T-cell (primary cell): ENCODE measurements at regions not wholly inside any gene's neighbourhood (a gene's known extent, or its start where the extent isn't known, plus 50 kb on each side); places are given as distances from the start of the nearest gene placed in this dataset.

ENCODE experiments used
- ATAC-seq, 4 experiments: fragments of 200-7000 bp in 3 of 4; fragments of 150-1000 bp in 1 of 4; cut with Tn5 transposase; replicated peaks in 1 of 4; 1 replicate in 3 of 4; 2 replicates in 1 of 4; pipeline ENCODE4 v1.10.0; 2021; ENCODE audit warnings: moderate library complexity in 3 of 4, mild to moderate bottlenecking in 2 of 4, moderate number of reproducible peaks in 1 of 4
- CTCF ChIA-PET, 2 donors: fragments of 300-600 bp; sonication (Branson Sonifier 250); formaldehyde crosslinking; loops; one replicate each; lab custom pipeline; 2022; ENCODE audit warnings: antibody characterized with exemption in 2 of 2; lab: Charles Lee
- POLR2A ChIA-PET, 2 donors: fragments of 300-600 bp; sonication (Branson Sonifier 250); formaldehyde crosslinking; loops; one replicate each; lab custom pipeline; 2022; ENCODE audit warnings: antibody characterized with exemption in 2 of 2; lab: Charles Lee
- DNase-seq, 35 experiments: peaks; one replicate each; pipeline versions ENCODE4 v3.0.0 to v3.0.0-alpha.2; 2013 to 2023
- H3K27ac ChIP-seq: one replicate; pipeline ENCODE4 v1.5.1; 2013; ENCODE audit warnings: low read length
- H3K27me3 ChIP-seq, 2 experiments: replicated peaks in 1 of 2; 1 replicate in 1 of 2; 2 replicates in 1 of 2; pipeline versions ENCODE4 v1.6.1 to v1.7.0; 2013; ENCODE audit warnings: low read length in 1 of 2, mixed read lengths in 1 of 2; ENCODE audit not compliant: control insufficient read depth in 2 of 2, insufficient read depth in 2 of 2; ENCODE audit errors: extremely low read depth in 1 of 2
- H3K36me3 ChIP-seq, 2 donors: 1 replicate in 1 of 2; 2 replicates in 1 of 2; pipeline versions ENCODE4 v1.6.1 to v1.7.0; 2013; ENCODE audit warnings: low read length in 1 of 2; ENCODE audit not compliant: control insufficient read depth in 2 of 2, insufficient read depth in 1 of 2; ENCODE audit errors: extremely low read depth in 1 of 2
- H3K4me1 ChIP-seq, 2 experiments: 1 replicate in 1 of 2; 2 replicates in 1 of 2; pipeline versions ENCODE4 v1.6.1 to v1.7.0; 2013; ENCODE audit warnings: low read length in 2 of 2, mixed read lengths in 1 of 2; ENCODE audit not compliant: insufficient read depth in 2 of 2, control insufficient read depth in 1 of 2; ENCODE audit errors: extremely low read depth in 1 of 2
- H3K4me3 ChIP-seq, 2 donors: 1 replicate in 1 of 2; 2 replicates in 1 of 2; pipeline versions ENCODE4 v1.5.1 to v1.7.0; 2013; ENCODE audit warnings: mild to moderate bottlenecking in 2 of 2, low read length in 1 of 2, moderate library complexity in 1 of 2; ENCODE audit not compliant: control insufficient read depth in 1 of 2; ENCODE audit errors: extremely low read depth in 1 of 2
- H3K9me3 ChIP-seq: 2 replicates; pipeline ENCODE4 v1.7.0; 2013
- H3K27ac Mint-ChIP-seq, 2 donors: one replicate each; pipeline ENCODE4 v1.8.0; 2020 to 2021; ENCODE audit warnings: mild to moderate bottlenecking in 2 of 2, mixed read lengths in 2 of 2
- H3K27me3 Mint-ChIP-seq, 2 donors: one replicate each; pipeline ENCODE4 v1.8.0; 2021 to 2022; ENCODE audit warnings: mixed read lengths in 2 of 2
- H3K36me3 Mint-ChIP-seq: one replicate; pipeline ENCODE4 v1.8.0; 2021; ENCODE audit warnings: mixed read lengths
- H3K4me1 Mint-ChIP-seq, 3 donors: one replicate each; pipeline ENCODE4 v1.8.0; 2020 to 2022; ENCODE audit warnings: mixed read lengths in 3 of 3, mild to moderate bottlenecking in 1 of 3
- H3K4me3 Mint-ChIP-seq, 3 donors: one replicate each; pipeline ENCODE4 v1.8.0; 2020 to 2022; ENCODE audit warnings: mild to moderate bottlenecking in 3 of 3, mixed read lengths in 3 of 3, moderate library complexity in 3 of 3
- H3K9me3 Mint-ChIP-seq, 3 donors: one replicate each; pipeline ENCODE4 v1.8.0; 2020 to 2022; ENCODE audit warnings: mixed read lengths in 3 of 3
- WGBS: methylation state at CpG from one replicate; pipeline ENCODE4 v1.1.5; 2013; ENCODE audit warnings: missing lambda C conversion rate; ENCODE audit not compliant: insufficient coverage; 5-methylcytosine and 5-hydroxymethylcytosine counted together

GRCh38 chr15:89395461-89395871 lies 60.8 kb upstream of the POLG start:
- ATAC-seq (no peak), DNase-seq (no peak)
- Mint-ChIP-seq H3K4me1 (peaks cover 0 to 7% (median under 1%) of the 10 kb centered on the region in 3 donors), H3K27ac (no peak overlapping the region), H3K27me3 (peaks cover 48 to 59% of the 10 kb centered on the region in 2 donors), H3K36me3 (no peaks in the 10 kb centered on the region), H3K9me3 (no peaks in the 10 kb centered on the region), H3K4me3 (no peak overlapping the region)
- 75% methylated on average over 10 of the region's 10 CpGs for WGBS
- ChIA-PET POLR2A (interaction anchor here in 1 of 2 donors (0.5 kb wide), 1 partner anchor 687 kb away, joined by 7 read pairs; no protein-coding TSS in a partner anchor), CTCF (interaction anchor here in 1 of 2 donors (0.5 kb wide), 1 partner anchor 18 kb away, joined by 3 read pairs; no protein-coding TSS in a partner anchor)
- H3K4me1 ChIP-seq = peaks cover 0 to 14% of the 10 kb centered on the region in 2 experiments
- no peaks in the 10 kb centered on the region for H3K9me3 ChIP-seq
- no peak overlapping the region for H3K4me3 ChIP-seq
- H3K27ac ChIP-seq = no peak overlapping the region
- peaks cover 11 to 72% of the 10 kb centered on the region in 2 experiments for H3K27me3 ChIP-seq
- H3K36me3 ChIP-seq = no peaks in the 10 kb centered on the region

GRCh38 chr15:89395031-89395430 lies 60.4 kb upstream of the POLG start:
- no peaks in the 10 kb centered on the region for H3K9me3 ChIP-seq
- peaks cover 11 to 72% of the 10 kb centered on the region in 2 experiments for H3K27me3 ChIP-seq
- H3K4me1 ChIP-seq = peaks cover 0 to 10% of the 10 kb centered on the region in 2 experiments
- no peaks in the 10 kb centered on the region for H3K36me3 ChIP-seq
- no peaks in the 10 kb centered on the region for H3K36me3 Mint-ChIP-seq
- CTCF ChIA-PET = interaction anchor here in 1 of 2 donors (0.5 kb wide), 1 partner anchor 18 kb away, joined by 3 read pairs; no protein-coding TSS in a partner anchor
- no peaks in the 10 kb centered on the region for H3K9me3 Mint-ChIP-seq
- no peak overlapping the region for H3K27ac Mint-ChIP-seq
- WGBS = 71% methylated on average over 2 of the region's 2 CpGs
- peaks cover 0 to 6% (median 0%) of the 10 kb centered on the region in 3 donors for H3K4me1 Mint-ChIP-seq
- DNase-seq = no peak
- H3K4me3 ChIP-seq = no peak overlapping the region
- peaks cover 49 to 59% of the 10 kb centered on the region in 2 donors for H3K27me3 Mint-ChIP-seq
- no peak overlapping the region for H3K27ac ChIP-seq
- no peak for ATAC-seq
- POLR2A ChIA-PET = interaction anchor here in 1 of 2 donors (0.5 kb wide), 1 partner anchor 688 kb away, joined by 7 read pairs; no protein-coding TSS in a partner anchor
- H3K4me3 Mint-ChIP-seq = no peak overlapping the region

GRCh38 chr15:89393056-89393455 lies 58.4 kb upstream of the POLG start:
- Histone ChIP-seq H3K4me3 (no peak overlapping the region), H3K9me3 (no peaks in the 10 kb centered on the region), H3K36me3 (peaks cover 0 to 3% of the 10 kb centered on the region in 2 donors), H3K27me3 (peaks cover 7 to 68% of the 10 kb centered on the region in 2 experiments), H3K27ac (no peak overlapping the region), H3K4me1 (no peaks in the 10 kb centered on the region)
- Mint-ChIP-seq H3K4me1 (no peaks in the 10 kb centered on the region), H3K9me3 (no peaks in the 10 kb centered on the region), H3K27ac (no peak overlapping the region), H3K36me3 (no peaks in the 10 kb centered on the region), H3K4me3 (no peak overlapping the region), H3K27me3 (peaks cover 46 to 52% of the 10 kb centered on the region in 2 donors)
- CTCF ChIA-PET = no interaction called here
- DNase-seq (no peak), ATAC-seq (no peak)
- 52% methylated on average over 2 of the region's 5 CpGs for WGBS
- POLR2A ChIA-PET = no interaction called here

- Histone ChIP-seq H3K9me3 (no peaks in the 10 kb centered on the region), H3K36me3 (peaks cover 0 to 3% of the 10 kb centered on the region in 2 donors), H3K27ac (no peak overlapping the region), H3K27me3 (peaks cover 3 to 58% of the 10 kb centered on the region in 2 experiments), H3K4me1 (no peaks in the 10 kb centered on the region), H3K4me3 (no peak overlapping the region)
- ChIA-PET CTCF (interaction anchor here in 1 of 2 donors (0.6 kb wide), 1 partner anchor 31 kb away, joined by 3 read pairs; no protein-coding TSS in a partner anchor), POLR2A (no interaction called here)
- Mint-ChIP-seq H3K4me1 (no peaks in the 10 kb centered on the region), H3K36me3 (no peaks in the 10 kb centered on the region), H3K4me3 (no peak overlapping the region), H3K9me3 (no peaks in the 10 kb centered on the region), H3K27ac (no peak overlapping the region), H3K27me3 (peaks cover 38 to 44% of the 10 kb centered on the region in 2 donors)
- WGBS = 63% methylated on average over 9 of the region's 12 CpGs
- DNase-seq (no peak), ATAC-seq (no peak)
These were observed 57.1 kb upstream of the POLG start for GRCh38 chr15:89391685-89392257.

- no peaks in the 10 kb centered on the region for H3K9me3 ChIP-seq
- ATAC-seq (no peak), DNase-seq (no peak)
- no peaks in the 10 kb centered on the region for H3K9me3 Mint-ChIP-seq
- no peaks in the 10 kb centered on the region for H3K4me1 Mint-ChIP-seq
- H3K4me3 ChIP-seq = no peak overlapping the region
- peaks cover 0 to 3% of the 10 kb centered on the region in 2 donors for H3K36me3 ChIP-seq
- ChIA-PET POLR2A (no interaction called here), CTCF (interaction anchor here in 1 of 2 donors (0.5 kb wide), 1 partner anchor 14 kb away, joined by 5 read pairs; no protein-coding TSS in a partner anchor)
- H3K4me3 Mint-ChIP-seq = no peak overlapping the region
- H3K36me3 Mint-ChIP-seq = no peaks in the 10 kb centered on the region
- H3K4me1 ChIP-seq = no peaks in the 10 kb centered on the region
- WGBS = 82% methylated on average over 15 of the region's 19 CpGs
- no peak overlapping the region for H3K27ac Mint-ChIP-seq
- peaks cover 3 to 53% of the 10 kb centered on the region in 2 experiments for H3K27me3 ChIP-seq
- peaks cover 38 to 39% of the 10 kb centered on the region in 2 donors for H3K27me3 Mint-ChIP-seq
- H3K27ac ChIP-seq = no peak overlapping the region
These were observed 55.4 kb upstream of the POLG start for GRCh38 chr15:89389841-89390603.

- CTCF ChIA-PET = no interaction called here
- H3K27ac ChIP-seq = no peak overlapping the region
- Mint-ChIP-seq H3K27me3 (peaks cover 33 to 35% of the 10 kb centered on the region in 2 donors), H3K4me3 (no peak overlapping the region), H3K4me1 (no peaks in the 10 kb centered on the region), H3K9me3 (no peaks in the 10 kb centered on the region), H3K36me3 (no peaks in the 10 kb centered on the region), H3K27ac (no peak overlapping the region)
- ATAC-seq (no peak), DNase-seq (no peak)
- no peak overlapping the region for H3K4me3 ChIP-seq
- WGBS = 78% methylated on average over 11 of the region's 12 CpGs
- POLR2A ChIA-PET = no interaction called here
- peaks cover 2 to 55% of the 10 kb centered on the region in 2 experiments for H3K27me3 ChIP-seq
- H3K36me3 ChIP-seq = peaks cover 0 to 3% of the 10 kb centered on the region in 2 donors
- H3K4me1 ChIP-seq = no peaks in the 10 kb centered on the region
- H3K9me3 ChIP-seq = no peaks in the 10 kb centered on the region
These were observed 52.7 kb upstream of the POLG start for GRCh38 chr15:89387140-89387903.
